ENCODE measurements at regions not wholly inside any gene's neighbourhood (a gene's known extent, or its start where the extent isn't known, plus 50 kb on each side); places are given as distances from the start of the nearest gene placed in this dataset.
"Not testable (repeated sequence)": the region's sequence is repeated elsewhere in the genome, so short reads cannot be mapped to it uniquely, and the experiment has no call there.

GRCh38 chr13:37158481-37158880 lies 53.0 kb upstream of the CSNK1A1L start:
- no peak overlapping the region for H3K27ac ChIP-seq (ENCODE audit: insufficient read depth, low read length)
- H3K79me2 ChIP-seq (ENCODE audit: control insufficient read depth, insufficient read depth, low read length): no peaks in the 10 kb centered on the region
- no peak for TF ChIP-seq EZH2 (IDR thresholded peaks at IDR 0.05; ENCODE audit: low read length, missing control alignments)
- TF ChIP-seq CTCF (conservative IDR thresholded peaks at IDR 0.05 in 1 of 2, IDR thresholded peaks at IDR 0.05 in 1 of 2; ENCODE audit: low read depth in 1 of 2, low read length in 2 of 2): no peak
- H2AFZ ChIP-seq (ENCODE audit: low read length): no peak overlapping the region
- no peaks in the 10 kb centered on the region for H3K9me3 ChIP-seq (ENCODE audit: control insufficient read depth, insufficient read depth, low read depth, low read length)
- no peak overlapping the region for H3K9ac ChIP-seq (ENCODE audit: insufficient read depth, low read length)
- no peak overlapping the region for H3K4me2 ChIP-seq (ENCODE audit: extremely low read depth, insufficient read depth, low read length)
- H3K36me3 ChIP-seq (ENCODE audit: control insufficient read depth, insufficient read depth, low read length): no peaks in the 10 kb centered on the region
- no peak for DNase-seq (ENCODE audit: low read depth in 2 of 2)
- no peaks in the 10 kb centered on the region for H4K20me1 ChIP-seq (ENCODE audit: control insufficient read depth, extremely low read depth, insufficient read depth, low read length)
- H3K27me3 ChIP-seq (ENCODE audit: control insufficient read depth, insufficient read depth, low read length): no peaks in the 10 kb centered on the region
- no peak overlapping the region for H3K4me3 ChIP-seq (replicated peaks in 1 of 4; ENCODE audit: control extremely low read depth in 1 of 4, insufficient read depth in 1 of 4, low read depth in 3 of 4, low read length in 4 of 4)
- no peaks in the 10 kb centered on the region for H3K4me1 ChIP-seq (ENCODE audit: control insufficient read depth, extremely low read depth, insufficient read depth, low read length)

- H3K27ac ChIP-seq (ENCODE audit: insufficient read depth, low read length); H3K4me1 ChIP-seq (ENCODE audit: control insufficient read depth, extremely low read depth, insufficient read depth, low read length); H3K79me2 ChIP-seq (ENCODE audit: control insufficient read depth, insufficient read depth, low read length); H3K9ac ChIP-seq (ENCODE audit: insufficient read depth, low read length); DNase-seq (ENCODE audit: low read depth in 2 of 2); H4K20me1 ChIP-seq (ENCODE audit: control insufficient read depth, extremely low read depth, insufficient read depth, low read length); H3K9me3 ChIP-seq (ENCODE audit: control insufficient read depth, insufficient read depth, low read depth, low read length); H3K36me3 ChIP-seq (ENCODE audit: control insufficient read depth, insufficient read depth, low read length); H3K4me3 ChIP-seq (replicated peaks in 1 of 4; ENCODE audit: control extremely low read depth in 1 of 4, insufficient read depth in 1 of 4, low read depth in 3 of 4, low read length in 4 of 4); H3K27me3 ChIP-seq (ENCODE audit: control insufficient read depth, insufficient read depth, low read length); H2AFZ ChIP-seq (ENCODE audit: low read length); H3K4me2 ChIP-seq (ENCODE audit: extremely low read depth, insufficient read depth, low read length): not testable (repeated sequence)
These were observed 50.2 kb upstream of the CSNK1A1L start for GRCh38 chr13:37155613-37156097.

All from fibroblast of lung (primary cell).